KMS-11 (cell line): ENCODE measurements at regions not wholly inside any gene's neighbourhood (a gene's known extent, or its start where the extent isn't known, plus 50 kb on each side); places are given as distances from the start of the nearest gene placed in this dataset.

Source experiments
- H2AFZ ChIP-seq: fragments of 200-600 bp; sonication (generic); 2 replicates; pipeline ENCODE4 v1.6.1; 2016; ENCODE audit warnings: antibody characterized with exemption, mixed run types, low read depth
- H3K27ac ChIP-seq: fragments of 200-600 bp; sonication (generic); 2 replicates; pipeline ENCODE4 v1.6.1; 2016; ENCODE audit warnings: mild to moderate bottlenecking, mixed run types
- H3K27me3 ChIP-seq: fragments of 200-600 bp; sonication (generic); 2 replicates; pipeline ENCODE4 v1.6.1; 2017; ENCODE audit warnings: mild to moderate bottlenecking, low read depth, mixed run types, moderate library complexity; ENCODE audit not compliant: insufficient read depth
- H3K36me3 ChIP-seq: fragments of 200-600 bp; sonication (generic); 2 replicates; pipeline ENCODE4 v1.6.1; 2017; ENCODE audit warnings: mild to moderate bottlenecking, mixed run types; ENCODE audit not compliant: insufficient read depth
- H3K4me1 ChIP-seq: fragments of 200-600 bp; sonication (generic); 2 replicates; pipeline ENCODE4 v1.6.1; 2016; ENCODE audit warnings: mild to moderate bottlenecking, low read depth, mixed run types; ENCODE audit not compliant: poor library complexity, severe bottlenecking
- H3K4me2 ChIP-seq: fragments of 200-600 bp; sonication (generic); 2 replicates; pipeline ENCODE4 v1.7.0; 2016; ENCODE audit warnings: mild to moderate bottlenecking, mixed run types
- H3K4me3 ChIP-seq: fragments of 200-600 bp; sonication (generic); IDR thresholded peaks from 2 replicates; pipeline ENCODE4 v1.6.1; 2017; ENCODE audit warnings: low read depth, low read length, mixed read lengths; ENCODE audit not compliant: insufficient read depth
- H3K79me2 ChIP-seq: fragments of 200-600 bp; sonication (generic); 2 replicates; pipeline ENCODE4 v1.6.1; 2016; ENCODE audit warnings: low read depth, mixed run types; ENCODE audit not compliant: insufficient read depth
- H3K9ac ChIP-seq: fragments of 200-600 bp; sonication (generic); 2 replicates; pipeline ENCODE4 v1.6.1; 2016; ENCODE audit warnings: mild to moderate bottlenecking, mixed run types
- H4K20me1 ChIP-seq: fragments of 200-600 bp; sonication (generic); 2 replicates; pipeline ENCODE4 v1.6.1; 2016; ENCODE audit warnings: mild to moderate bottlenecking, mixed run types; ENCODE audit not compliant: insufficient read depth
- CTCF ChIP-seq: fragments of 200-600 bp; sonication (generic); conservative IDR thresholded peaks from 2 replicates; pipeline ENCODE4 v1.6.1; 2017; ENCODE audit warnings: low read depth, mild to moderate bottlenecking, antibody characterized with exemption, low read length, moderate library complexity, mixed read lengths

GRCh38 chr12:88393017-88393767 is 187.1 kb downstream of the KITLG start:
- peak; percentile 64 for TF ChIP-seq CTCF
- no peak overlapping the region for H3K4me3 ChIP-seq
- H3K4me1 ChIP-seq, result peaks cover 68% of the 10 kb centered on the region
- H3K36me3 ChIP-seq, result no peaks in the 10 kb centered on the region
- peak overlapping the region; percentile 24; the same call in 1 of the 2 replicates for H2AFZ ChIP-seq
- H3K9ac ChIP-seq, result no peak overlapping the region
- H3K79me2 ChIP-seq, result no peaks in the 10 kb centered on the region
- peak overlapping the region; percentile 23; the same call in 1 of the 2 replicates for H3K4me2 ChIP-seq
- no peaks in the 10 kb centered on the region for H4K20me1 ChIP-seq
- H3K27me3 ChIP-seq, result no peaks in the 10 kb centered on the region
- H3K27ac ChIP-seq, result no peak overlapping the region

- no peak overlapping the region for H3K4me3 ChIP-seq
- peaks cover 55% of the 10 kb centered on the region for H3K4me1 ChIP-seq
These were observed 182.2 kb downstream of the KITLG start for GRCh38 chr12:88398031-88398430.

GRCh38 chr12:88399811-88400210 is 180.5 kb downstream of the KITLG start:
- peaks cover 42% of the 10 kb centered on the region for H3K4me1 ChIP-seq
- peak overlapping the region; percentile 95 for H3K4me2 ChIP-seq
- no peak overlapping the region for H3K4me3 ChIP-seq
- H3K79me2 ChIP-seq, result no peaks in the 10 kb centered on the region
- no peaks in the 10 kb centered on the region for H3K27me3 ChIP-seq
- H3K27ac ChIP-seq, result no peak overlapping the region; the same call in 1 of the 2 replicates
- H3K36me3 ChIP-seq, result no peaks in the 10 kb centered on the region
- H4K20me1 ChIP-seq, result no peaks in the 10 kb centered on the region
- H2AFZ ChIP-seq, result no peak overlapping the region
- TF ChIP-seq CTCF, result no peak
- no peak overlapping the region for H3K9ac ChIP-seq

More at GRCh38 chr12:88398031-88398430, 182.2 kb downstream of the KITLG start:
- Histone ChIP-seq H3K27ac (no peak overlapping the region), H4K20me1 (no peaks in the 10 kb centered on the region), H3K36me3 (no peaks in the 10 kb centered on the region), H3K79me2 (no peaks in the 10 kb centered on the region), H3K9ac (no peak overlapping the region), H3K4me2 (no peak overlapping the region), H2AFZ (no peak overlapping the region), H3K27me3 (no peaks in the 10 kb centered on the region)
- TF ChIP-seq CTCF, result no peak

GRCh38 chr12:88400302-88400701 is 180.0 kb downstream of the KITLG start:
- H3K4me2 ChIP-seq, result peak overlapping the region; percentile 95
- no peak overlapping the region for H2AFZ ChIP-seq
- no peak for TF ChIP-seq CTCF
- H3K36me3 ChIP-seq, result no peaks in the 10 kb centered on the region
- H3K79me2 ChIP-seq, result no peaks in the 10 kb centered on the region
- H3K27ac ChIP-seq, result peak overlapping the region; percentile 84
- no peaks in the 10 kb centered on the region for H3K27me3 ChIP-seq
- peaks cover 42% of the 10 kb centered on the region for H3K4me1 ChIP-seq
- no peaks in the 10 kb centered on the region for H4K20me1 ChIP-seq
- no peak overlapping the region for H3K4me3 ChIP-seq
- peak overlapping the region; percentile 32 for H3K9ac ChIP-seq
